Gastrocnemius medialis (tissue), 4 donors: ENCODE measurements at regions not wholly inside any gene's neighbourhood (a gene's known extent, or its start where the extent isn't known, plus 50 kb on each side); places are given as distances from the start of the nearest gene placed in this dataset.

Experiments used
- ATAC-seq, 2 donors: fragments of 150-250 bp; one replicate each; pipeline ENCODE4 v1.9.1; 2016
- DNase-seq, 2 donors: peaks; one replicate each; pipeline ENCODE4 v3.0.0-alpha.2; 2019
- H3K27ac ChIP-seq, 4 donors: fragments of 200-600 bp; sonication (generic); 1 replicate in 1 of 4; 2 replicates in 3 of 4; pipeline ENCODE4 v1.5.1; 2016 to 2018; ENCODE audit warnings: mild to moderate bottlenecking in 2 of 4, moderate library complexity in 1 of 4
- H3K27me3 ChIP-seq, 3 donors: fragments of 200-600 bp; sonication (generic) in 2 of 3; 1 replicate in 1 of 3; 2 replicates in 2 of 3; pipeline versions ENCODE4 v1.5.1 to v1.6.0; 2016 to 2019; ENCODE audit warnings: mild to moderate bottlenecking in 1 of 3, moderate library complexity in 1 of 3
- H3K36me3 ChIP-seq, 2 donors: fragments of 200-600 bp; sonication (generic) in 1 of 2; one replicate each; pipeline ENCODE4 v1.5.1; 2017 to 2018
- H3K4me1 ChIP-seq, 2 donors: fragments of 200-600 bp; sonication (generic) in 1 of 2; one replicate each; pipeline ENCODE4 v1.5.1; 2016 to 2017; ENCODE audit warnings: mild to moderate bottlenecking in 2 of 2
- H3K4me3 ChIP-seq, 4 donors: fragments of 200-600 bp; sonication (generic) in 3 of 4; 1 replicate in 1 of 4; 2 replicates in 3 of 4; pipeline ENCODE4 v1.5.1; 2016 to 2019; ENCODE audit warnings: mild to moderate bottlenecking in 2 of 4
- H3K9me3 ChIP-seq, 3 donors: fragments of 200-600 bp; sonication (generic) in 2 of 3; 1 replicate in 1 of 3; 2 replicates in 2 of 3; pipeline ENCODE4 v1.5.1; 2016 to 2019
- CTCF ChIP-seq, 5 experiments: fragments of 450-650 bp in 3 of 5; fragments of 200-600 bp in 2 of 5; sonication (generic) in 2 of 5; IDR thresholded peaks in 4 of 5; conservative IDR thresholded peaks in 1 of 5; 1 replicate in 4 of 5; 2 replicates in 1 of 5; pipeline ENCODE4 v1.5.1; 2016 to 2019; ENCODE audit warnings: antibody characterized with exemption in 5 of 5, mild to moderate bottlenecking in 3 of 5, moderate library complexity in 3 of 5
- POLR2A ChIP-seq, 2 donors: fragments of 450-650 bp; IDR thresholded peaks; one replicate each; pipeline ENCODE4 v1.6.1; 2017; ENCODE audit warnings: antibody characterized with exemption in 2 of 2, mild to moderate bottlenecking in 2 of 2, moderate library complexity in 2 of 2
- in situ Hi-C, 4 donors: fragments of 200-750 bp; cut with MboI; loops; one replicate each; pipeline versions ENCODE4 v1.15.0 to v1.8.0; 2017; ENCODE audit warnings: low sequenced_read_pairs in 4 of 4
- intact Hi-C: fragments of 100-400 bp; cut with DNase I; formaldehyde crosslinking; loops from one replicate; pipeline ENCODE4 v1.15.1; 2023; ENCODE audit warnings: low total_unique reads

GRCh38 chr9:28004900-28005299, 431.6 kb upstream of the C9orf72 start:
- Histone ChIP-seq H3K27me3 (no peaks in the 10 kb centered on the region), H3K36me3 (no peaks in the 10 kb centered on the region), H3K9me3 (no peaks in the 10 kb centered on the region), H3K4me1 (no peaks in the 10 kb centered on the region), H3K27ac (no peak overlapping the region), H3K4me3 (no peak overlapping the region)
- TF ChIP-seq POLR2A (IDR thresholded peaks at IDR 0.05), result no peak
- ATAC-seq (peak in 1 of 2 donors; percentile 14), DNase-seq (no peak)
- intact Hi-C loops (no loop called here), in situ Hi-C loops (loop anchor here in 1 of 4 donors (25.0 kb wide), 1 partner anchor 93 kb away; no protein-coding TSS in a partner anchor)

- intact Hi-C loops, result no loop called here
- Histone ChIP-seq H3K27me3 (no peaks in the 10 kb centered on the region), H3K27ac (no peak overlapping the region), H3K36me3 (no peaks in the 10 kb centered on the region), H3K4me3 (no peak overlapping the region), H3K4me1 (no peaks in the 10 kb centered on the region), H3K9me3 (no peaks in the 10 kb centered on the region)
- DNase-seq, result no peak
- TF ChIP-seq CTCF (IDR thresholded peaks at IDR 0.05 in 4 of 5, conservative IDR thresholded peaks at IDR 0.05 in 1 of 5), result no peak
- no peak for TF ChIP-seq POLR2A (IDR thresholded peaks at IDR 0.05)
- in situ Hi-C loops, result loop anchor here in 1 of 4 donors (25.0 kb wide), 1 partner anchor 93 kb away; no protein-coding TSS in a partner anchor
- ATAC-seq, result no peak
Observed at GRCh38 chr9:28005779-28006178, 432.5 kb upstream of the C9orf72 start.

- ATAC-seq (no peak), DNase-seq (no peak)
- no peaks in the 10 kb centered on the region for H3K9me3 ChIP-seq
- TF ChIP-seq CTCF (IDR thresholded peaks at IDR 0.05 in 4 of 5, conservative IDR thresholded peaks at IDR 0.05 in 1 of 5) (no peak), POLR2A (IDR thresholded peaks at IDR 0.05) (no peak)
- in situ Hi-C loops, result loop anchor here in 1 of 4 donors (25.0 kb wide), 1 partner anchor 95 kb away; no protein-coding TSS in a partner anchor
- H3K36me3 ChIP-seq, result no peaks in the 10 kb centered on the region
- intact Hi-C loops, result no loop called here
- no peaks in the 10 kb centered on the region for H3K4me1 ChIP-seq
- no peaks in the 10 kb centered on the region for H3K27me3 ChIP-seq
- H3K4me3 ChIP-seq, result no peak overlapping the region
- H3K27ac ChIP-seq, result no peak overlapping the region
Observed at GRCh38 chr9:28007097-28007817, 434.0 kb upstream of the C9orf72 start.

GRCh38 chr9:28014212-28014611, 440.9 kb upstream of the C9orf72 start:
- no peak overlapping the region for H3K27ac ChIP-seq
- H3K4me1 ChIP-seq, result no peaks in the 10 kb centered on the region
- TF ChIP-seq CTCF (IDR thresholded peaks at IDR 0.05 in 4 of 5, conservative IDR thresholded peaks at IDR 0.05 in 1 of 5) (no peak), POLR2A (IDR thresholded peaks at IDR 0.05) (no peak)
- no peak overlapping the region for H3K4me3 ChIP-seq
- no peaks in the 10 kb centered on the region for H3K27me3 ChIP-seq
- intact Hi-C loops (no loop called here), in situ Hi-C loops (loop anchor here in 1 of 4 donors (25.0 kb wide), 1 partner anchor 102 kb away; no protein-coding TSS in a partner anchor)
- H3K9me3 ChIP-seq, result no peaks in the 10 kb centered on the region
- no peak for ATAC-seq
- no peak for DNase-seq
- H3K36me3 ChIP-seq, result no peaks in the 10 kb centered on the region

- no peaks in the 10 kb centered on the region for H3K4me1 ChIP-seq
- H3K4me3 ChIP-seq, result no peak overlapping the region
- in situ Hi-C loops, result loop anchor here in 1 of 4 donors (25.0 kb wide), 2 partner anchors 112 to 212 kb away; no protein-coding TSS in a partner anchor
- no peaks in the 10 kb centered on the region for H3K36me3 ChIP-seq
- DNase-seq, result no peak
- TF ChIP-seq CTCF (IDR thresholded peaks at IDR 0.05 in 4 of 5, conservative IDR thresholded peaks at IDR 0.05 in 1 of 5), result no peak
- no peak for TF ChIP-seq POLR2A (IDR thresholded peaks at IDR 0.05)
- no peak overlapping the region for H3K27ac ChIP-seq
- H3K27me3 ChIP-seq, result no peaks in the 10 kb centered on the region
- H3K9me3 ChIP-seq, result no peaks in the 10 kb centered on the region
- ATAC-seq, result no peak
- intact Hi-C loops, result no loop called here
Observed at GRCh38 chr9:28024676-28025075, 451.4 kb upstream of the C9orf72 start.
